ENCODE measurements at regions not wholly inside any gene's neighbourhood (a gene's known extent, or its start where the extent isn't known, plus 50 kb on each side); places are given as distances from the start of the nearest gene placed in this dataset.

GRCh38 chr16:60166111-60166510 lies 1432.0 kb upstream of the GOT2 start:
- DNase-seq, result no peak
- TF ChIP-seq CTCF (IDR thresholded peaks at IDR 0.05) (no peak), POLR2A (IDR thresholded peaks at IDR 0.05) (no peak)
- H3K36me3 ChIP-seq, result no peaks in the 10 kb centered on the region
- H3K4me1 ChIP-seq, result no peaks in the 10 kb centered on the region
- intact Hi-C loops (cut with DNase I; ENCODE audit: low total_unique reads), result no loop called here
- H3K27me3 ChIP-seq, result no peaks in the 10 kb centered on the region
- H3K4me3 ChIP-seq, result no peak overlapping the region
- H3K27ac ChIP-seq, result no peak overlapping the region
- H3K9me3 ChIP-seq, result no peaks in the 10 kb centered on the region

- no peaks in the 10 kb centered on the region for H3K9me3 ChIP-seq
- H3K36me3 ChIP-seq, result no peaks in the 10 kb centered on the region
- intact Hi-C loops (cut with DNase I; ENCODE audit: low total_unique reads), result no loop called here
- no peak overlapping the region for H3K4me3 ChIP-seq
- DNase-seq, result no peak
- no peaks in the 10 kb centered on the region for H3K27me3 ChIP-seq
- H3K4me1 ChIP-seq, result no peaks in the 10 kb centered on the region
- TF ChIP-seq POLR2A (IDR thresholded peaks at IDR 0.05), result no peak
- no peak for TF ChIP-seq CTCF (IDR thresholded peaks at IDR 0.05)
- no peak overlapping the region for H3K27ac ChIP-seq
Observed at GRCh38 chr16:60151987-60152386, 1417.9 kb upstream of the GOT2 start.

GRCh38 chr16:60150907-60151306 lies 1416.8 kb upstream of the GOT2 start:
- intact Hi-C loops (cut with DNase I; ENCODE audit: low total_unique reads), result no loop called here
- H3K27me3 ChIP-seq, result no peaks in the 10 kb centered on the region
- TF ChIP-seq CTCF (IDR thresholded peaks at IDR 0.05), result no peak
- no peak for TF ChIP-seq POLR2A (IDR thresholded peaks at IDR 0.05)
- no peaks in the 10 kb centered on the region for H3K36me3 ChIP-seq
- H3K4me1 ChIP-seq, result no peaks in the 10 kb centered on the region
- no peak overlapping the region for H3K27ac ChIP-seq
- H3K4me3 ChIP-seq, result no peak overlapping the region
- no peaks in the 10 kb centered on the region for H3K9me3 ChIP-seq
- DNase-seq, result no peak

- Histone ChIP-seq H3K4me3 (no peak overlapping the region), H3K9me3 (no peaks in the 10 kb centered on the region), H3K27me3 (no peaks in the 10 kb centered on the region), H3K4me1 (no peaks in the 10 kb centered on the region), H3K36me3 (no peaks in the 10 kb centered on the region), H3K27ac (no peak overlapping the region)
- TF ChIP-seq POLR2A (IDR thresholded peaks at IDR 0.05) (no peak), CTCF (IDR thresholded peaks at IDR 0.05) (no peak)
- intact Hi-C loops (cut with DNase I; ENCODE audit: low total_unique reads), result no loop called here
- DNase-seq, result no peak
Observed at GRCh38 chr16:60143348-60143705, 1409.2 kb upstream of the GOT2 start.

- intact Hi-C loops (cut with DNase I; ENCODE audit: low total_unique reads), result no loop called here
- Histone ChIP-seq H3K27ac (no peak overlapping the region), H3K4me1 (no peaks in the 10 kb centered on the region), H3K27me3 (no peaks in the 10 kb centered on the region), H3K9me3 (no peaks in the 10 kb centered on the region), H3K36me3 (no peaks in the 10 kb centered on the region), H3K4me3 (no peak overlapping the region)
- no peak for TF ChIP-seq CTCF (IDR thresholded peaks at IDR 0.05)
- no peak for TF ChIP-seq POLR2A (IDR thresholded peaks at IDR 0.05)
- no peak for DNase-seq
Observed at GRCh38 chr16:60142619-60143347, 1408.7 kb upstream of the GOT2 start.

All from uterus (tissue), 3 donors.